ENCODE measurements at regions not wholly inside any gene's neighbourhood (a gene's known extent, or its start where the extent isn't known, plus 50 kb on each side); places are given as distances from the start of the nearest gene placed in this dataset.

DNA sequence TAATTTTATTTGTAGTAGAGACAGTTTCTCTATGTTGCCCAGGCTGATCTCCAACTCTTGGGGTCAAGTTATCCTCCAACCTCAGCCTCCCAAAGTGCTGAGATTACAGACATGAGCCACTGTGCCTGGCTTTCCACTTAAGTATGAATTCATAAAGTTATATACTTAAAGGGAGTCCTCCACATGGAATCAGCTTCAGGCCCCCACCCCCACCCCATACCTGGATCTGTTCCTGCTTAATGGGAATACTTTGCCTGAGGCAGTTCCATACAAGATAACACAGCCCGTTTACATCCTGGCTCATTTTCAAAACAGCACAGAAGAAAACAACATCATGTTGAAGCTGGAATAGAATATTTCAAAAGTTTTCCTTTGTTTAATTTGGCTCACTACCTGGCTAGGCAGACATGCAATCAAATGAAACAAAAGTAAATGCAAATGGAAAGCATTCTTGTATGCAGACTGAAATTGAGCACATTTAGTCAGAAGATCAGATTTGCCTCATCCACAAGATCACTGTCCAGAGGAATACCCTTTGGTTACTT lies 82.4 kb downstream of the FAT3 start:
- H3K27ac ChIP-seq (ENCODE audit: insufficient read depth in 1 of 2, low read depth in 1 of 2, low read length in 2 of 2, poor library complexity in 1 of 2, severe bottlenecking in 2 of 2): no peak overlapping the region
- ChIA-PET POLR2A (no interaction called here), CTCF (interaction anchor here (0.6 to 1.4 kb wide), 2 partner anchors 11 to 329 kb away, joined by 3 to 5 read pairs; no protein-coding TSS in a partner anchor)
- H3K27me3 ChIP-seq (replicated peaks in 2 of 5; ENCODE audit: control insufficient read depth in 4 of 5, insufficient read depth in 5 of 5, low read length in 4 of 5): no peaks in the 10 kb centered on the region
- no peaks in the 10 kb centered on the region for H3K36me3 ChIP-seq (ENCODE audit: control insufficient read depth in 4 of 4, insufficient read depth in 4 of 4, low read length in 3 of 4)
- H3K9me3 ChIP-seq (ENCODE audit: control extremely low read depth in 1 of 5, control insufficient read depth in 4 of 5, insufficient read depth in 2 of 5, low read depth in 1 of 5, low read length in 4 of 5): no peaks in the 10 kb centered on the region
- H3K4me1 ChIP-seq (ENCODE audit: control extremely low read depth in 1 of 4, control insufficient read depth in 4 of 4, insufficient read depth in 4 of 4, low read length in 3 of 4): no peaks in the 10 kb centered on the region
- no CpG with 5 or more reads among the region's 1 CpG for WGBS (ENCODE audit: insufficient coverage)
- DNase-seq: no peak
- no peak overlapping the region for H3K4me3 ChIP-seq (ENCODE audit: control insufficient read depth in 1 of 7, extremely low read depth in 1 of 7, insufficient read depth in 4 of 7, low read depth in 2 of 7, low read length in 6 of 7)

DNA sequence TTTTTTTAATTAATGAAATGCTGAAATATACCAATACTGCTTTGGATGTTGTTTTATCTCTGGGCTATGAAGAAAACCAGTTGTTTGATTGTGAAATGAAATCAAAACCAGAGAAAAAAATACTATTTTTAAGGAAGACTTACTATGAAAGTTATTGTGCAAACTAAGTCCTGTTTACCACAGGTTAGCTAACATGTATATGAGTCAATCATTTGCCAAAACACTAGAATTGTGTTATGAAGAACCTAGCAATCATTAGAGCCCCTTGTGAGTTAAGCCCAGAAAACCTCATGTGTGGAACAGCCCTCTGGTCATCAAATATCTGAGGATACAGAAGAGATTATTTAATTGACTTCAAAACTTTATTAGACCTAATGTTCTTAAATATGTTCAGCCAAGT lies 83.7 kb downstream of the FAT3 start:
- Histone ChIP-seq H3K36me3 (ENCODE audit: control insufficient read depth in 4 of 4, insufficient read depth in 4 of 4, low read length in 3 of 4) (no peaks in the 10 kb centered on the region), H3K27ac (ENCODE audit: insufficient read depth in 1 of 2, low read depth in 1 of 2, low read length in 2 of 2, poor library complexity in 1 of 2, severe bottlenecking in 2 of 2) (no peak overlapping the region), H3K4me1 (ENCODE audit: control extremely low read depth in 1 of 4, control insufficient read depth in 4 of 4, insufficient read depth in 4 of 4, low read length in 3 of 4) (no peaks in the 10 kb centered on the region), H3K4me3 (ENCODE audit: control insufficient read depth in 1 of 7, extremely low read depth in 1 of 7, insufficient read depth in 4 of 7, low read depth in 2 of 7, low read length in 6 of 7) (no peak overlapping the region), H3K27me3 (replicated peaks in 2 of 5; ENCODE audit: control insufficient read depth in 4 of 5, insufficient read depth in 5 of 5, low read length in 4 of 5) (no peaks in the 10 kb centered on the region), H3K9me3 (ENCODE audit: control extremely low read depth in 1 of 5, control insufficient read depth in 4 of 5, insufficient read depth in 2 of 5, low read depth in 1 of 5, low read length in 4 of 5) (no peaks in the 10 kb centered on the region)
- no peak for DNase-seq
- CTCF ChIA-PET: interaction anchor here (1.4 kb wide), 1 partner anchor 10 kb away, joined by 5 read pairs; no protein-coding TSS in a partner anchor
- POLR2A ChIA-PET: no interaction called here

DNA sequence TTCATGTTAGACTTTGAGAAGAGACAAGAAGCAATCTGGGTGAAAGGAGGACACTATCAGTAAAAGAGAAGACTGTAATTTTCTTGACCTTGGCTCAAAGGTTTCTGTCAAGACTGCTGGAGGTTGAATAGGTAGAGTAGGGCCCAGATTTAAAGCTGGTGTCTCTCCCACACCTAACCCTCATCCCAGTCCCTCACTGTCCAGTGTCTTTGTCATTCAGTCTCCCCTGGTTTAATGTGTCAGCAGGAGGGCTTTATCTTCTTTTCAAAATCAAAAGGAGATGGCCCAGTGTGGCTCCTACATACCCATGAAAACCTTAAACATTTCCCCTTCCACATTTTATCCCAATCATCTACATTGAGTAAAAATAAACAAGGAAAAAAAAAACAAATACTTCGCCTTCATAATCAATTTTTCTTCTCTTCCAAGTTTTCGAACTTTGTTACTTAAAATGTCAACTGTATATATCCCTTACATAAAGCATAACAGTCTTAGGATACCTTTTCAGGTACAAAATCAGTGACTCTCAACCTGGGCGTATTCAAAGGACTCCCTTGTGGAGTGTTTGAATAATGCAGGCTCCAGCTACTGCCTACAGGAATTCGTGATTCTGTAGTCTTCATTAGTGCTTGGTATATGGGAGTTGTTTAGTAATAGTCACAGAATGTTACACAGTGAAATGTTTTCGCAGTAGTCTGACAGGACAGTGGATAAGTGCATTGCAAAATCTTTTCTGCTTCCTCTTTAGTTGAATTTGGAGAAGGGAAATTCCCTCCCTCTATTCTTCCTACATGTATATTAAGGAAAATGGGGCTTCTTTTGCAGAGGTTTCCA lies 87.2 kb downstream of the FAT3 start:
- H3K27ac ChIP-seq (ENCODE audit: insufficient read depth in 1 of 2, low read depth in 1 of 2, low read length in 2 of 2, poor library complexity in 1 of 2, severe bottlenecking in 2 of 2): no peak overlapping the region
- H3K36me3 ChIP-seq (ENCODE audit: control insufficient read depth in 4 of 4, insufficient read depth in 4 of 4, low read length in 3 of 4): no peaks in the 10 kb centered on the region
- no peak for DNase-seq
- H3K9me3 ChIP-seq (ENCODE audit: control extremely low read depth in 1 of 5, control insufficient read depth in 4 of 5, insufficient read depth in 2 of 5, low read depth in 1 of 5, low read length in 4 of 5): no peaks in the 10 kb centered on the region
- H3K4me1 ChIP-seq (ENCODE audit: control extremely low read depth in 1 of 4, control insufficient read depth in 4 of 4, insufficient read depth in 4 of 4, low read length in 3 of 4): no peaks in the 10 kb centered on the region
- H3K4me3 ChIP-seq (ENCODE audit: control insufficient read depth in 1 of 7, extremely low read depth in 1 of 7, insufficient read depth in 4 of 7, low read depth in 2 of 7, low read length in 6 of 7): no peak overlapping the region
- ChIA-PET POLR2A (no interaction called here), CTCF (interaction anchor here (1.0 kb wide), 1 partner anchor 10 kb away, joined by 3 read pairs; no protein-coding TSS in a partner anchor)
- 33% methylated on average over 1 of the region's 5 CpGs for WGBS (ENCODE audit: insufficient coverage)
- H3K27me3 ChIP-seq (replicated peaks in 2 of 5; ENCODE audit: control insufficient read depth in 4 of 5, insufficient read depth in 5 of 5, low read length in 4 of 5): no peaks in the 10 kb centered on the region

DNA sequence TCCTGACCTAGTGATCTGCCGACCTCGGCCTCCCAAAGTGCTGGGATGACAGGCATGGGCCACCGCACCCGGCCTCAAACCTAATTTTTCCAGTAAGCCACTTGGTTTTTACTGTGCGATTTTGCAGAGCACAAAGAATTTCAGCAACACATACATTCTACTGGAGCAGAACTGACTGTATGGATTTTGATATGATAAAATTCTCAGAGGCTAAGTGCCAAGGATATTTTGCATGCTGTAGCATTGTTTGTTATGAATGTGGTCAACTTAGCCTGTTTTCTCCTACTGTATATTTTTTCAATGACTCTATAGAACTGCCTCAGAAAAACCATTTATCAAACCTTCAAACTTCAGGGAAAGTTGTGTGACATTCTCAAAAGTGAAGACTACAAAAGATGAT lies 89.2 kb downstream of the FAT3 start:
- WGBS (ENCODE audit: insufficient coverage): 91% methylated on average over 4 of the region's 5 CpGs
- DNase-seq: no peak
- CTCF ChIA-PET: no interaction called here
- H3K36me3 ChIP-seq (ENCODE audit: control insufficient read depth in 4 of 4, insufficient read depth in 4 of 4, low read length in 3 of 4): no peaks in the 10 kb centered on the region
- H3K27me3 ChIP-seq (replicated peaks in 2 of 5; ENCODE audit: control insufficient read depth in 4 of 5, insufficient read depth in 5 of 5, low read length in 4 of 5): no peaks in the 10 kb centered on the region
- no peaks in the 10 kb centered on the region for H3K4me1 ChIP-seq (ENCODE audit: control extremely low read depth in 1 of 4, control insufficient read depth in 4 of 4, insufficient read depth in 4 of 4, low read length in 3 of 4)
- POLR2A ChIA-PET: no interaction called here
- H3K9me3 ChIP-seq (ENCODE audit: control extremely low read depth in 1 of 5, control insufficient read depth in 4 of 5, insufficient read depth in 2 of 5, low read depth in 1 of 5, low read length in 4 of 5): no peaks in the 10 kb centered on the region
- no peak overlapping the region for H3K4me3 ChIP-seq (ENCODE audit: control insufficient read depth in 1 of 7, extremely low read depth in 1 of 7, insufficient read depth in 4 of 7, low read depth in 2 of 7, low read length in 6 of 7)
- H3K27ac ChIP-seq (ENCODE audit: insufficient read depth in 1 of 2, low read depth in 1 of 2, low read length in 2 of 2, poor library complexity in 1 of 2, severe bottlenecking in 2 of 2): no peak overlapping the region

DNA sequence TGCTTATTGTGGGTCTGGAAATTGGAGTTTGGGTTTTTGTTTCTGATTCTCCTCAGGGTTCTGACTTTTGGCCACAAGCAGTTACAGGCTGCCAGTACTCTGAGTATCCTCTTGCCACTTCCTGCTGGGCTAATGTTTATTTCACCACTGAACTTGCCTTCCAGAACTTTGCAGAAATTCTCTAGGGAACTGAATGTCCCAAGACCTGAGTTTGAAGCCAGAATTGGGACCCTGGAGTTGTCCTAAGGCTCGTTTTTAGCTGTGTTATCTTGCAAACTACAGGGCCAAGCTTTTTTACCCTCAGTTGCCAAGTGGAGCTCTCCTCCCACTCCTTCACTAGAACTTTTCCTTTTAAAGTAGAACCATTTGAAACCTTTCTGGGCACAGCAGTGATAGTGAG lies 89.9 kb downstream of the FAT3 start:
- DNase-seq: no peak
- H3K27ac ChIP-seq (ENCODE audit: insufficient read depth in 1 of 2, low read depth in 1 of 2, low read length in 2 of 2, poor library complexity in 1 of 2, severe bottlenecking in 2 of 2): no peak overlapping the region
- ChIA-PET CTCF (no interaction called here), POLR2A (no interaction called here)
- H3K36me3 ChIP-seq (ENCODE audit: control insufficient read depth in 4 of 4, insufficient read depth in 4 of 4, low read length in 3 of 4): no peaks in the 10 kb centered on the region
- 50% methylated on average over 1 of the region's 1 CpG for WGBS (ENCODE audit: insufficient coverage)
- no peaks in the 10 kb centered on the region for H3K4me1 ChIP-seq (ENCODE audit: control extremely low read depth in 1 of 4, control insufficient read depth in 4 of 4, insufficient read depth in 4 of 4, low read length in 3 of 4)
- no peaks in the 10 kb centered on the region for H3K27me3 ChIP-seq (replicated peaks in 2 of 5; ENCODE audit: control insufficient read depth in 4 of 5, insufficient read depth in 5 of 5, low read length in 4 of 5)
- H3K9me3 ChIP-seq (ENCODE audit: control extremely low read depth in 1 of 5, control insufficient read depth in 4 of 5, insufficient read depth in 2 of 5, low read depth in 1 of 5, low read length in 4 of 5): no peaks in the 10 kb centered on the region
- H3K4me3 ChIP-seq (ENCODE audit: control insufficient read depth in 1 of 7, extremely low read depth in 1 of 7, insufficient read depth in 4 of 7, low read depth in 2 of 7, low read length in 6 of 7): no peak overlapping the region

DNA sequence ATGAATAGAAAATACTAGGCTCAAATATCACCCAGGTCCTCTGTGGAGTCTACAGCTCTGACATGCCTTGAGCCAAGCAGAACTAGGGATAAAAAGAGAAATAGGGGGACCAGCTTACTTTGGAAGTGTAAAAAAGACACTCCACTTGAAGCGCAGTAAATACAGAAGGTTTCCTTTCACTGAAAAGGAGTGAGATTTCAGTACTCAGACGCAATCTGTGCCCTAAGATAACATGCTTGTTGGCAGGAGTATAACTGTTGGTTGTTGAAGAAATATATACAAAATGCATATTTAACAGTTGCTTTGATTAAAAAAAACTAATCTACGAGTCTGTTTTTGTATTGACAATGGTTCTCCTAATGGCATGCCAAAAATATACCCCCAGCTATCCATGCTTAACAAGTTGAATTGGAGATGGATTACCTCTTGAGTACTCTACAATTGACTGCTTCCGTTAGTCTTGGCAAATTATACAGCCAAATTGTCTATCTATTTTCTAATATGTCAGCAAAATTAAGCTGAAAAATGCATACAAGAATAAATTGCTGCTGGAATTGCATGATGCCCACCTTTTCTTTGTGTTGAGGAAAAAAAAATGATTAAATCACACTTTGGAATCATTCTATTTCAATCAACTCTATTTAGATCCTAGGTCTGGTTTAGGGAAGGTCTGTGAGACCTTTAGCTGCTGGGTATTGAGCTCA lies 91.6 kb downstream of the FAT3 start:
- WGBS (ENCODE audit: insufficient coverage): 100% methylated on average over 1 of the region's 4 CpGs
- Histone ChIP-seq H3K36me3 (ENCODE audit: control insufficient read depth in 4 of 4, insufficient read depth in 4 of 4, low read length in 3 of 4) (no peaks in the 10 kb centered on the region), H3K27me3 (replicated peaks in 2 of 5; ENCODE audit: control insufficient read depth in 4 of 5, insufficient read depth in 5 of 5, low read length in 4 of 5) (no peaks in the 10 kb centered on the region), H3K4me1 (ENCODE audit: control extremely low read depth in 1 of 4, control insufficient read depth in 4 of 4, insufficient read depth in 4 of 4, low read length in 3 of 4) (no peaks in the 10 kb centered on the region), H3K27ac (ENCODE audit: insufficient read depth in 1 of 2, low read depth in 1 of 2, low read length in 2 of 2, poor library complexity in 1 of 2, severe bottlenecking in 2 of 2) (no peak overlapping the region), H3K9me3 (ENCODE audit: control extremely low read depth in 1 of 5, control insufficient read depth in 4 of 5, insufficient read depth in 2 of 5, low read depth in 1 of 5, low read length in 4 of 5) (no peaks in the 10 kb centered on the region), H3K4me3 (ENCODE audit: control insufficient read depth in 1 of 7, extremely low read depth in 1 of 7, insufficient read depth in 4 of 7, low read depth in 2 of 7, low read length in 6 of 7) (no peak overlapping the region)
- DNase-seq: no peak
- ChIA-PET POLR2A (no interaction called here), CTCF (no interaction called here)

DNA sequence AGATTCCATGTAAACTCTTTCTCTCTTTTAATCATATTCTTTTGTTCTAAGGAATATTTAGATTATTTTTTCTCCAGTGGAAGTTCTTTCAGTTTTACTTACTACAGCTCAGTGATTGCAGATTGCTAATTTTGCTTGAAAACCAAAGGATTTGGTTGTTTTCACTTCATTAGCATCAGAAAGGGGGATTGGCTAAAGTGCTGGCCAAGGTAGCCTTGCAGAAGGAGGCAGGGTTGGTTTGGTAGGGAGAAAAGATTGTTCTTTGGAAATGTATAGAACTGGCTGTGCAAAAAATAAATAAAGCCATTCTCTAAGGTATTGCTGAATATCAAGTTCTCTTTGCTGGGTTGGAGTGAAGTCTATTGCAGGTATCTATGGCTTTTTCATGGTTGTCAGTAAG lies 92.6 kb downstream of the FAT3 start:
- POLR2A ChIA-PET: no interaction called here
- CTCF ChIA-PET: no interaction called here
- H3K4me1 ChIP-seq (ENCODE audit: control extremely low read depth in 1 of 4, control insufficient read depth in 4 of 4, insufficient read depth in 4 of 4, low read length in 3 of 4): no peaks in the 10 kb centered on the region
- H3K27ac ChIP-seq (ENCODE audit: insufficient read depth in 1 of 2, low read depth in 1 of 2, low read length in 2 of 2, poor library complexity in 1 of 2, severe bottlenecking in 2 of 2): no peak overlapping the region
- no peak overlapping the region for H3K4me3 ChIP-seq (ENCODE audit: control insufficient read depth in 1 of 7, extremely low read depth in 1 of 7, insufficient read depth in 4 of 7, low read depth in 2 of 7, low read length in 6 of 7)
- H3K27me3 ChIP-seq (replicated peaks in 2 of 5; ENCODE audit: control insufficient read depth in 4 of 5, insufficient read depth in 5 of 5, low read length in 4 of 5): no peaks in the 10 kb centered on the region
- DNase-seq: no peak
- H3K36me3 ChIP-seq (ENCODE audit: control insufficient read depth in 4 of 4, insufficient read depth in 4 of 4, low read length in 3 of 4): no peaks in the 10 kb centered on the region
- H3K9me3 ChIP-seq (ENCODE audit: control extremely low read depth in 1 of 5, control insufficient read depth in 4 of 5, insufficient read depth in 2 of 5, low read depth in 1 of 5, low read length in 4 of 5): no peaks in the 10 kb centered on the region
